Uterus (tissue), 3 donors: ENCODE measurements at regions not wholly inside any gene's neighbourhood (a gene's known extent, or its start where the extent isn't known, plus 50 kb on each side); places are given as distances from the start of the nearest gene placed in this dataset.

Experiments used
- DNase-seq, 2 donors: peaks; one replicate each; pipeline ENCODE4 v3.0.0-alpha.2; 2019 to 2020
- H3K27ac ChIP-seq, 2 donors: fragments of 200-600 bp; sonication (generic); 1 replicate in 1 of 2; 2 replicates in 1 of 2; pipeline ENCODE4 v1.5.1; 2016 to 2018
- H3K27me3 ChIP-seq, 2 donors: fragments of 200-600 bp; sonication (generic); one replicate each; pipeline ENCODE4 v1.5.1; 2018 to 2019; ENCODE audit warnings: control low read depth in 1 of 2
- H3K36me3 ChIP-seq, 2 donors: fragments of 200-600 bp; sonication (generic); one replicate each; pipeline ENCODE4 v1.5.1; 2019; ENCODE audit warnings: control low read depth in 1 of 2
- H3K4me1 ChIP-seq, 2 donors: fragments of 200-600 bp; sonication (generic); one replicate each; pipeline ENCODE4 v1.5.1; 2018 to 2019; ENCODE audit warnings: control low read depth in 1 of 2
- H3K4me3 ChIP-seq, 2 donors: fragments of 200-600 bp; sonication (generic); 1 replicate in 1 of 2; 2 replicates in 1 of 2; pipeline ENCODE4 v1.5.1; 2018 to 2019; ENCODE audit warnings: mild to moderate bottlenecking in 1 of 2
- H3K9me3 ChIP-seq, 2 donors: fragments of 200-600 bp; sonication (generic); one replicate each; pipeline ENCODE4 v1.5.1; 2019; ENCODE audit warnings: control low read depth in 1 of 2
- POLR2A ChIP-seq, 2 donors: fragments of 450-650 bp; IDR thresholded peaks; one replicate each; pipeline ENCODE4 v1.6.1; 2016; ENCODE audit warnings: antibody characterized with exemption in 2 of 2, mild to moderate bottlenecking in 1 of 2, moderate library complexity in 1 of 2
- intact Hi-C: fragments of 100-400 bp; cut with DNase I; formaldehyde crosslinking; loops from one replicate; pipeline ENCODE4 v1.15.1; 2023; ENCODE audit warnings: low total_unique reads
- TF ChIP-seq, protein P1 (sequence below), 4 experiments: fragments of 200-600 bp in 2 of 4; fragments of 450-650 bp in 2 of 4; sonication (generic) in 2 of 4; IDR thresholded peaks; one replicate each; pipeline ENCODE4 v1.5.1; 2016 to 2019; ENCODE audit warnings: antibody characterized with exemption in 4 of 4, mild to moderate bottlenecking in 2 of 4, moderate library complexity in 1 of 4
- donor health status: DM: yes; HTN: yes; CAD: no.

- no peak for DNase-seq
- Histone ChIP-seq H3K4me1 (no peaks in the 10 kb centered on the region), H3K4me3 (no peak overlapping the region), H3K27me3 (no peaks in the 10 kb centered on the region), H3K9me3 (no peaks in the 10 kb centered on the region), H3K27ac (no peak overlapping the region), H3K36me3 (no peaks in the 10 kb centered on the region)
- intact Hi-C loops: no loop called here
- TF ChIP-seq POLR2A (IDR thresholded peaks at IDR 0.05): no peak
- TF ChIP-seq, protein P1, sequence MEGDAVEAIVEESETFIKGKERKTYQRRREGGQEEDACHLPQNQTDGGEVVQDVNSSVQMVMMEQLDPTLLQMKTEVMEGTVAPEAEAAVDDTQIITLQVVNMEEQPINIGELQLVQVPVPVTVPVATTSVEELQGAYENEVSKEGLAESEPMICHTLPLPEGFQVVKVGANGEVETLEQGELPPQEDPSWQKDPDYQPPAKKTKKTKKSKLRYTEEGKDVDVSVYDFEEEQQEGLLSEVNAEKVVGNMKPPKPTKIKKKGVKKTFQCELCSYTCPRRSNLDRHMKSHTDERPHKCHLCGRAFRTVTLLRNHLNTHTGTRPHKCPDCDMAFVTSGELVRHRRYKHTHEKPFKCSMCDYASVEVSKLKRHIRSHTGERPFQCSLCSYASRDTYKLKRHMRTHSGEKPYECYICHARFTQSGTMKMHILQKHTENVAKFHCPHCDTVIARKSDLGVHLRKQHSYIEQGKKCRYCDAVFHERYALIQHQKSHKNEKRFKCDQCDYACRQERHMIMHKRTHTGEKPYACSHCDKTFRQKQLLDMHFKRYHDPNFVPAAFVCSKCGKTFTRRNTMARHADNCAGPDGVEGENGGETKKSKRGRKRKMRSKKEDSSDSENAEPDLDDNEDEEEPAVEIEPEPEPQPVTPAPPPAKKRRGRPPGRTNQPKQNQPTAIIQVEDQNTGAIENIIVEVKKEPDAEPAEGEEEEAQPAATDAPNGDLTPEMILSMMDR (IDR thresholded peaks at IDR 0.05): no peak
These were observed 113.5 kb downstream of the RPS24 start for GRCh38 chr10:78147202-78147601.

DNA sequence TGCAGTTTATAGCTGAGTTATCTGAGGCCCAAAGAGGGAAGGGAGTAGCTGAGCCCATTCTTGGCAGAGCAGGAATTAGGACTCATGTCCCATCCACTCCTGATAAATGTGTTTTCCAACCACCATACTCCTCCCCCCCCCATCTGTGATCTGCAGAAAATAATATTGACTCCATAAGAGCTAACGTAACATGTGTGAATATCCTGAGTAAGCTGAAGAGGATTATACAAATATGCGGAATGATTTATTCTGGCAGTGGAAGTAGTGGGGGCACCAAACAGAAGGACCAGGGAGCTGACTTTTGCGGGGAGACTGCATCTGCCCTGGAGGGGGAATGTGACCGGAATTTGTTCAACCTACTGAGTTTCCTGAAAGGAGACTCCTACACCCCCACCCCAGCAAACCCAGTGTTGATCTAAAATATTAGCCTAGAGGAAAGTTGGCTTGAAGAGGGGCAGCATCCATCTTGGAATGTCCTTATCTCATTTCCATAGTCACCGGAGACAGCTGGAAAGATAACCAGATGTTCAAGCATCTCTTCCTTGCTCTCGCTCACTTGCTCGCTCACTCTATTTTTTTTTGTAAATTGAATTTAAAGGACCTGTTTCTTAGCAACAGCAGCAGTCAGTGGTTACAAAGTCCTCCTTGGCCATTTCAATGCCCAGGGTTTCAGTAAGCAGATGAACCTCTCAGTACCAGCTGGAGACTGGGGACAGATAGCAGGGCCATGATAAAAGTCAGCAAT is 114.7 kb downstream of the RPS24 start:
- no peaks in the 10 kb centered on the region for H3K4me1 ChIP-seq
- intact Hi-C loops: no loop called here
- no peak for DNase-seq
- no peak overlapping the region for H3K27ac ChIP-seq
- no peaks in the 10 kb centered on the region for H3K36me3 ChIP-seq
- no peaks in the 10 kb centered on the region for H3K9me3 ChIP-seq
- no peak overlapping the region for H3K4me3 ChIP-seq
- TF ChIP-seq, protein P1 (IDR thresholded peaks at IDR 0.05): no peak
- TF ChIP-seq POLR2A (IDR thresholded peaks at IDR 0.05): no peak
- H3K27me3 ChIP-seq: no peaks in the 10 kb centered on the region

DNA sequence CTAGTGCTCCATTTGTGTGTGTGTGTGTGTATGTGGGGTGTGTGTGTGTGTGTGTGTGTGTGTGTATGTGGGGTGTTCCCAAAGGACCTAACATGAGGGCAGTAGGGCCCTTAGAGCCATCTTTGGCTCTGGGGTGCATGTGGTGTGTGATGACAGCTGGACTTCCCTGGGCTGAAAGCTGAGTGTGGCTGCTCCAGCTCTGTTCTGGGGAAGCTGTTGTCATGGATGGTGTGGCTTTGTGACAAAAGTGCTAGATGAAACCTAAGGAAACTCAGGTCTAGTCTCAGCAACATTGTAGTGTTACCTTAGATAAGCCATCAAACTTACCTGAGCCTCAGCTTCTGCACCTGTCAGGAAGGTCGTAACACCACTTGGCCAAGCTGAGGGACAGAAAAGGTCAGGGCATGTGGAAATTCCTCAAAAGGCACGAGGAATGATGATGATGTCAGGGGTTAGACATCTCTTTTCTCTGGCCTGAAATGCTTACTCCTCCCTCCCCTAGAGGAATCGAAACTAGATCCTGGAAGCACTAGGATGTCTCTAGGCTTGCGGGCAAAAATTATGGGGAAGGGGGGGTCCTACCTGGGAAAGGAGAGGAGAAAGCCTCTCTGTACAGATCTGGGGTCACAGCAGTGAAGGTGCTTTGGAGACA is 115.4 kb downstream of the RPS24 start:
- no peaks in the 10 kb centered on the region for H3K9me3 ChIP-seq
- H3K36me3 ChIP-seq: no peaks in the 10 kb centered on the region
- intact Hi-C loops: no loop called here
- no peak overlapping the region for H3K27ac ChIP-seq
- no peaks in the 10 kb centered on the region for H3K4me1 ChIP-seq
- H3K4me3 ChIP-seq: no peak overlapping the region
- DNase-seq: no peak
- no peak for TF ChIP-seq POLR2A (IDR thresholded peaks at IDR 0.05)
- TF ChIP-seq, protein P1 (IDR thresholded peaks at IDR 0.05): no peak
- H3K27me3 ChIP-seq: no peaks in the 10 kb centered on the region

DNA sequence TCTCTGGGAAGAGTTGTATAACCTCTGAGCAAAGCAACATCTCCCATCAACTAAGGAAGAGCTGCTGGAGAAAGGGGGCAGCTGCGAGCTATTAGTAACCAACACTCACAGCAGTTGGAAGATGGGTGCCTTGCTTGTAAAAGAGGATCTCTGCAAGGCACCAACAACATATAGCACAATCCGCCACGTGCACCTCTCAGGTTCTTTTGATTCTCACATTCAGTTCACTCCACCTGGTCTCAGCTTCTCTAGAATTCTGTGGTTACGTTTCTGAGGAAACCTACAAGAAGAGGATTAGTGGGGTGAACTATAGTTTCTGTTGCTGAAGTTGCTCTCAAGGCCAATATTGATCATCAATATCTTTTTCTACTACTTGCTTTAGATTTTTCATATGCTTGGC is 117.1 kb downstream of the RPS24 start:
- Histone ChIP-seq H3K9me3 (no peaks in the 10 kb centered on the region), H3K27me3 (no peaks in the 10 kb centered on the region), H3K4me3 (no peak overlapping the region), H3K36me3 (no peaks in the 10 kb centered on the region), H3K27ac (no peak overlapping the region), H3K4me1 (no peaks in the 10 kb centered on the region)
- DNase-seq: no peak
- no peak for TF ChIP-seq POLR2A (IDR thresholded peaks at IDR 0.05)
- TF ChIP-seq, protein P1 (IDR thresholded peaks at IDR 0.05): no peak
- intact Hi-C loops: no loop called here

DNA sequence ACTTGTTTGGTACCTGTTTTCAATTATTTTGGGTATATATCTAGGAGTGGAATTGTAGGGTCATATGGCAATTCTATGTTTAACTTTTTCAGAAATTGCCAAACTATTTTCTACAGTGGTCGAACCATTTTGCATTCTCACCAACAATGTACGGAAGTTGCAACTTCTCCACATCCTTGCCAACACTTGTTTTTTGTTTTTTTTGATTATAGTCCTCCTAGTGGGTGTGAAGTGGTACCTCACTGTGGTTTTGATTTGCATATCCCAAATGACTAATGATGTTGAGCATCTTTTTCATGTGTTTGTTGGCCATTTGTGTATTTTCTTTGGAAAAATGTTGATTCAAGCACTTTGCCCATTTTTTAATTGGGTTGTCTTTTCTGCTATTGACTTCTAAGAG is 122.1 kb downstream of the RPS24 start:
- Histone ChIP-seq H3K27me3 (no peaks in the 10 kb centered on the region), H3K27ac (no peak overlapping the region), H3K36me3 (no peaks in the 10 kb centered on the region), H3K4me3 (no peak overlapping the region), H3K4me1 (no peaks in the 10 kb centered on the region), H3K9me3 (no peaks in the 10 kb centered on the region)
- TF ChIP-seq POLR2A (IDR thresholded peaks at IDR 0.05): no peak
- TF ChIP-seq, protein P1 (IDR thresholded peaks at IDR 0.05): no peak
- intact Hi-C loops: no loop called here
- no peak for DNase-seq
